ENCODE measurements at regions not wholly inside any gene's neighbourhood (a gene's known extent, or its start where the extent isn't known, plus 50 kb on each side); places are given as distances from the start of the nearest gene placed in this dataset.

- no peaks in the 10 kb centered on the region for H3K36me3 ChIP-seq (ENCODE audit: control insufficient read depth in 2 of 2, insufficient read depth in 1 of 2, low read length in 2 of 2)
- no peak overlapping the region for H3K27ac ChIP-seq (ENCODE audit: extremely low read depth, low read depth, low read length)
- POLR2A ChIA-PET = no interaction called here
- CTCF ChIA-PET = interaction anchor here (0.7 kb wide), 1 partner anchor 10 kb away, joined by 3 read pairs; no protein-coding TSS in a partner anchor
- H3K9me3 ChIP-seq (ENCODE audit: control insufficient read depth, insufficient read depth, low read depth, low read length) = no peaks in the 10 kb centered on the region
- TF ChIP-seq ZNF202 (tag by site-specific recombination; IDR thresholded peaks at IDR 0.05; ENCODE audit: borderline replicate concordance) (no peak), ELK4 (IDR thresholded peaks at IDR 0.05; ENCODE audit: borderline replicate concordance, low read depth, low read length) (no peak), ZNF639 (tag by site-specific recombination; IDR thresholded peaks at IDR 0.05) (no peak)
- TF ChIP-seq, protein P1, sequence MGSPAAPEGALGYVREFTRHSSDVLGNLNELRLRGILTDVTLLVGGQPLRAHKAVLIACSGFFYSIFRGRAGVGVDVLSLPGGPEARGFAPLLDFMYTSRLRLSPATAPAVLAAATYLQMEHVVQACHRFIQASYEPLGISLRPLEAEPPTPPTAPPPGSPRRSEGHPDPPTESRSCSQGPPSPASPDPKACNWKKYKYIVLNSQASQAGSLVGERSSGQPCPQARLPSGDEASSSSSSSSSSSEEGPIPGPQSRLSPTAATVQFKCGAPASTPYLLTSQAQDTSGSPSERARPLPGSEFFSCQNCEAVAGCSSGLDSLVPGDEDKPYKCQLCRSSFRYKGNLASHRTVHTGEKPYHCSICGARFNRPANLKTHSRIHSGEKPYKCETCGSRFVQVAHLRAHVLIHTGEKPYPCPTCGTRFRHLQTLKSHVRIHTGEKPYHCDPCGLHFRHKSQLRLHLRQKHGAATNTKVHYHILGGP (tag by site-specific recombination; IDR thresholded peaks at IDR 0.05) = no peak
- H3K4me3 ChIP-seq (ENCODE audit: low read depth, low read length) = no peak overlapping the region
- H3K4me1 ChIP-seq (ENCODE audit: control insufficient read depth, insufficient read depth, low read length) = no peaks in the 10 kb centered on the region
These were observed 304.7 kb upstream of the USP25 start for GRCh38 chr21:15425049-15425448.

DNA sequence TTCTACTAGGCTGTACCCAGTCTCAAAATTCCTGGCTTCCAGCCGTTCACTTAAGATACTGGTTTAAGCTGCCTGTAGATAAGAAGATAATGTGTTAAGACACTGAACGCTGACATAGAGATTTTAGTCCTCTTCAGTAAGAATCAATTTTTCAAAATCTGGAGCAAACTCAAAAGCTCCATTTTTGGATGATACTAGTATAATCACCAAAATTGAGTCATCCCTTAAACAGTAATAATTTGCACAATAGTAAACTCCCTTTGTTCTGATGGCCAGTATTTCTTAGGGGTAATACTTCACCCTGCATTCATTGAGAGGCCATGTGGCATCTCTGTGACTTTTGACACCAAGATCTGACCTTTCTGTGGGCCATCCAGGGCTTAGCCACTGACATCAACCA lies 299.8 kb upstream of the USP25 start:
- no peak for TF ChIP-seq ZNF501 (tag by site-specific recombination; IDR thresholded peaks at IDR 0.05)
- Histone ChIP-seq H3K27ac (ENCODE audit: extremely low read depth, low read depth, low read length) (no peak overlapping the region), H3K36me3 (ENCODE audit: control insufficient read depth in 2 of 2, insufficient read depth in 1 of 2, low read length in 2 of 2) (no peaks in the 10 kb centered on the region), H3K4me1 (ENCODE audit: control insufficient read depth, insufficient read depth, low read length) (no peaks in the 10 kb centered on the region), H3K4me3 (ENCODE audit: low read depth, low read length) (no peak overlapping the region), H3K9me3 (ENCODE audit: control insufficient read depth, insufficient read depth, low read depth, low read length) (no peaks in the 10 kb centered on the region)
- ChIA-PET CTCF (interaction anchor here (1.4 to 2.1 kb wide), 2 partner anchors 11 to 53 kb away, joined by 5 to 6 read pairs; no protein-coding TSS in a partner anchor), POLR2A (no interaction called here)

DNA sequence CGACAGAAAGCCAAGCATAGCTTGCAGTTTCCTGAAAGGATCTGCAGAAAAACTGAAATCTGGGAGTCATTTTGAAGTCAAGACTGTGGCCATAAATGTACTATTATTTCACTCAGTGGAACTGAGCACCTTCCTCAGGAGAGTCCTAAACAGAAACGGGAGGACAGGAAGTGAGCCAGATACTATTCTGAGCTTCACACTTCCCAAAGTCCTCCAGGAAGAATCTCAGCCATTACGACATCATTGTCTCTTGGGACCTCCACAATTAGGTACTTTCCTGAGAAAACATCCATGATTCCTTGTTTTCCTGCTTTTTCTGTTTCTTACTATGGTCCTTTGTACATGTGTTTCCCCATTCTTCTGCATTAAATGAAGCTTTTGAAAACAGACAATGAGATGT lies 299.2 kb upstream of the USP25 start:
- ChIA-PET CTCF (interaction anchor here (1.4 to 2.1 kb wide), 2 partner anchors 11 to 52 kb away, joined by 5 to 6 read pairs; no protein-coding TSS in a partner anchor), POLR2A (no interaction called here)
- H3K36me3 ChIP-seq (ENCODE audit: control insufficient read depth in 2 of 2, insufficient read depth in 1 of 2, low read length in 2 of 2) = no peaks in the 10 kb centered on the region
- H3K27ac ChIP-seq (ENCODE audit: extremely low read depth, low read depth, low read length) = no peak overlapping the region
- H3K4me1 ChIP-seq (ENCODE audit: control insufficient read depth, insufficient read depth, low read length) = no peaks in the 10 kb centered on the region
- H3K4me3 ChIP-seq (ENCODE audit: low read depth, low read length) = no peak overlapping the region
- H3K9me3 ChIP-seq (ENCODE audit: control insufficient read depth, insufficient read depth, low read depth, low read length) = no peaks in the 10 kb centered on the region
- TF ChIP-seq ZNF843 (tag by site-specific recombination; IDR thresholded peaks at IDR 0.05) (no peak), ZNF518A (tag by site-specific recombination; conservative IDR thresholded peaks at IDR 0.05; ENCODE audit: low read depth) (no peak), ZSCAN16 (tag by site-specific recombination; IDR thresholded peaks at IDR 0.05) (no peak), GLIS1 (tag by site-specific recombination; IDR thresholded peaks at IDR 0.05) (no peak), ZNF350 (tag by site-specific recombination; IDR thresholded peaks at IDR 0.05) (no peak), ZBTB8A (tag by site-specific recombination; IDR thresholded peaks at IDR 0.05) (no peak), ZNF624 (tag by site-specific recombination; IDR thresholded peaks at IDR 0.05) (no peak), ZNF292 (tag by site-specific recombination; IDR thresholded peaks at IDR 0.05; ENCODE audit: borderline replicate concordance, low read depth) (no peak), ZNF639 (tag by site-specific recombination; IDR thresholded peaks at IDR 0.05) (no peak), EGR2 (tag by site-specific recombination; IDR thresholded peaks at IDR 0.05; ENCODE audit: low read depth) (no peak), ZNF544 (tag by site-specific recombination; IDR thresholded peaks at IDR 0.05) (no peak)
- TF ChIP-seq, protein P2, sequence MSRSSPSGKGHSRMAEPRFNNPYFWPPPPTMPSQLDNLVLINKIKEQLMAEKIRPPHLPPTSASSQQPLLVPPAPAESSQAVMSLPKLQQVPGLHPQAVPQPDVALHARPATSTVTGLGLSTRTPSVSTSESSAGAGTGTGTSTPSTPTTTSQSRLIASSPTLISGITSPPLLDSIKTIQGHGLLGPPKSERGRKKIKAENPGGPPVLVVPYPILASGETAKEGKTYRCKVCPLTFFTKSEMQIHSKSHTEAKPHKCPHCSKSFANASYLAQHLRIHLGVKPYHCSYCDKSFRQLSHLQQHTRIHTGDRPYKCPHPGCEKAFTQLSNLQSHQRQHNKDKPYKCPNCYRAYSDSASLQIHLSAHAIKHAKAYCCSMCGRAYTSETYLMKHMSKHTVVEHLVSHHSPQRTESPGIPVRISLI (tag by site-specific recombination; IDR thresholded peaks at IDR 0.05) = no peak
- TF ChIP-seq, protein P3, sequence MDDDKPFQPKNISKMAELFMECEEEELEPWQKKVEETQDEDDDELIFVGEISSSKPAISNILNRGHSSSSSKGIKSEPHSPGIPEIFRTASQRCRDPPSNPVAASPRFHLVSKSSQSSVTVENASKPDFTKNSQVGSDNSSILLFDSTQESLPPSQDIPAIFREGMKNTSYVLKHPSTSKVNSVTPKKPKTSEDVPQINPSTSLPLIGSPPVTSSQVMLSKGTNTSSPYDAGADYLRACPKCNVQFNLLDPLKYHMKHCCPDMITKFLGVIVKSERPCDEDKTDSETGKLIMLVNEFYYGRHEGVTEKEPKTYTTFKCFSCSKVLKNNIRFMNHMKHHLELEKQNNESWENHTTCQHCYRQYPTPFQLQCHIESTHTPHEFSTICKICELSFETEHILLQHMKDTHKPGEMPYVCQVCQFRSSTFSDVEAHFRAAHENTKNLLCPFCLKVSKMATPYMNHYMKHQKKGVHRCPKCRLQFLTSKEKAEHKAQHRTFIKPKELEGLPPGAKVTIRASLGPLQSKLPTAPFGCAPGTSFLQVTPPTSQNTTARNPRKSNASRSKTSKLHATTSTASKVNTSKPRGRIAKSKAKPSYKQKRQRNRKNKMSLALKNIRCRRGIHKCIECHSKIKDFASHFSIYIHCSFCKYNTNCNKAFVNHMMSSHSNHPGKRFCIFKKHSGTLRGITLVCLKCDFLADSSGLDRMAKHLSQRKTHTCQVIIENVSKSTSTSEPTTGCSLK (tag by site-specific recombination; IDR thresholded peaks at IDR 0.05) = no peak

Measured in HEK293 (cell line).